ENCODE measurements at regions not wholly inside any gene's neighbourhood (a gene's known extent, or its start where the extent isn't known, plus 50 kb on each side); places are given as distances from the start of the nearest gene placed in this dataset.

DNA sequence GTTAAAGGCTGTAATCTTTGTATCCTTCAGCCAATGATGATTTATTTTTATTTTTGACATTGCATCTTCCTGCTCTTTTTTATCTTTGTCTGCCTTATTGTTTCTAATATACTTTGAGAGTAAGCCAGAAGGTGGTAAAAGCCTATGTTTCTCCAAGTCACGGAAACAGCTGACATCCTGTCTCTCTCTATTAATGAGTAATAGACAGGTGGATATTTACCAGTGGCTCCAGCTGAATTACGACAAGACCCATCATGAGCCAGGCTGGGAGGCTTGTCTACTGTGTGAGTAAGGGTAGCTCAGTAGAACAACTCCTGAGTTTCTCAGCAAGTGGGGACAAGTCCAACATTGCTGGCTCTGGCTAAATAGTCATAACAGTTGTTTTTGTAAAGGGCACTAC, 166.6 kb downstream of the NDFIP2 start:
- TF ChIP-seq GATA2 (IDR thresholded peaks at IDR 0.05; ENCODE audit: low read depth, low read length) (no peak), GATA3 (IDR thresholded peaks at IDR 0.05; ENCODE audit: low read depth, low read length) (no peak)
